ENCODE measurements at regions not wholly inside any gene's neighbourhood (a gene's known extent, or its start where the extent isn't known, plus 50 kb on each side); places are given as distances from the start of the nearest gene placed in this dataset.

DNA sequence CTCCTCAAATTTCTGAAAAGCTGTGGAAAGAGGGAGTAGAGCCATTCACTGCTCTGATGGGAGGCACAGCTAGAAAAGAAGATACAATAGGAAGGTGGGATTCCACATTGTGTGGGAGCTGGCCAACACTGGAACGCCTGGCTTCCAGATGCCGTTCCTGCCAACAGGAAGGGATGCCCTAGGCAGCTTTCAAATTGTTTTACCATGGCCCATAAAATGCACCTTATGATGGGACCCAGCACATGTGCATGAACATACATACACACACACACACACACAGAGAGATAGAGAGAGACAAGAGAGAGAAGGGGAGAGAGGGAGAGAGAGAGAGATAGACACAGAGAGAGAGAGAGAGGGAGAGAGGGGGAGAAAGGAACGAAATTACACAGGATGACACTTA lies 86.1 kb upstream of the BZW1 start:
- no peak overlapping the region for H3K4me2 ChIP-seq
- H3K27me3 ChIP-seq (ENCODE audit: insufficient read depth, low read depth) = no peaks in the 10 kb centered on the region
- no peak overlapping the region for H3K4me3 ChIP-seq (IDR thresholded peaks at IDR 0.05; ENCODE audit: insufficient read depth, low read depth, low read length)
- peaks cover 4% of the 10 kb centered on the region for H3K4me1 ChIP-seq (ENCODE audit: low read depth, poor library complexity, severe bottlenecking)
- H3K27ac ChIP-seq = no peak overlapping the region
- H3K9ac ChIP-seq = no peak overlapping the region
- H2AFZ ChIP-seq (ENCODE audit: low read depth) = no peak overlapping the region
- no peaks in the 10 kb centered on the region for H3K36me3 ChIP-seq (ENCODE audit: insufficient read depth)
- no peaks in the 10 kb centered on the region for H3K79me2 ChIP-seq (ENCODE audit: insufficient read depth, low read depth)
- no peaks in the 10 kb centered on the region for H4K20me1 ChIP-seq (ENCODE audit: insufficient read depth)
- TF ChIP-seq, protein P1, sequence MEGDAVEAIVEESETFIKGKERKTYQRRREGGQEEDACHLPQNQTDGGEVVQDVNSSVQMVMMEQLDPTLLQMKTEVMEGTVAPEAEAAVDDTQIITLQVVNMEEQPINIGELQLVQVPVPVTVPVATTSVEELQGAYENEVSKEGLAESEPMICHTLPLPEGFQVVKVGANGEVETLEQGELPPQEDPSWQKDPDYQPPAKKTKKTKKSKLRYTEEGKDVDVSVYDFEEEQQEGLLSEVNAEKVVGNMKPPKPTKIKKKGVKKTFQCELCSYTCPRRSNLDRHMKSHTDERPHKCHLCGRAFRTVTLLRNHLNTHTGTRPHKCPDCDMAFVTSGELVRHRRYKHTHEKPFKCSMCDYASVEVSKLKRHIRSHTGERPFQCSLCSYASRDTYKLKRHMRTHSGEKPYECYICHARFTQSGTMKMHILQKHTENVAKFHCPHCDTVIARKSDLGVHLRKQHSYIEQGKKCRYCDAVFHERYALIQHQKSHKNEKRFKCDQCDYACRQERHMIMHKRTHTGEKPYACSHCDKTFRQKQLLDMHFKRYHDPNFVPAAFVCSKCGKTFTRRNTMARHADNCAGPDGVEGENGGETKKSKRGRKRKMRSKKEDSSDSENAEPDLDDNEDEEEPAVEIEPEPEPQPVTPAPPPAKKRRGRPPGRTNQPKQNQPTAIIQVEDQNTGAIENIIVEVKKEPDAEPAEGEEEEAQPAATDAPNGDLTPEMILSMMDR (conservative IDR thresholded peaks at IDR 0.05; ENCODE audit: low read depth, low read length) = no peak

DNA sequence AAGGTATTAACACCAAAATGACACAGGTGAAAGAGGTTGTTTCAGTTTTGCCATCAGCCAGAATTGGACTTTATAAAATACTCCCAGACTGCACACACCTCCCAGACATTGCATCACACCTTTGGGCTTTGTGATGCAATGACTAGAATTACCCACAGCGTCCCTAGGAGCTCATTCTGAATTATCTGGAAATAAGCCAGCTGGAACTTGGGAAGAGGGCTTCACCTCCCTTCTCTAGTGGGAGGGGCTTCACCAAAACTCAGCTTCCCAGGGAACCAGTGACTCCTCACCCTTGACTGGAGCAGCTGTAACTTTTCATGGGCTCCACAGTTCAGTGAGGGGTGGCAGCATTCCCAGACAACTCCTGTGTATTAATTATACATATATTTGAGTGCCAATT lies 83.1 kb upstream of the BZW1 start:
- Histone ChIP-seq H3K36me3 (ENCODE audit: insufficient read depth) (no peaks in the 10 kb centered on the region), H3K27ac (no peak overlapping the region), H4K20me1 (ENCODE audit: insufficient read depth) (no peaks in the 10 kb centered on the region), H2AFZ (ENCODE audit: low read depth) (no peak overlapping the region), H3K9ac (no peak overlapping the region), H3K27me3 (ENCODE audit: insufficient read depth, low read depth) (no peaks in the 10 kb centered on the region), H3K4me2 (no peak overlapping the region), H3K4me3 (IDR thresholded peaks at IDR 0.05; ENCODE audit: insufficient read depth, low read depth, low read length) (no peak overlapping the region), H3K4me1 (ENCODE audit: low read depth, poor library complexity, severe bottlenecking) (peaks cover 4% of the 10 kb centered on the region), H3K79me2 (ENCODE audit: insufficient read depth, low read depth) (no peaks in the 10 kb centered on the region)
- TF ChIP-seq, protein P1 (conservative IDR thresholded peaks at IDR 0.05; ENCODE audit: low read depth, low read length) = no peak

- Histone ChIP-seq H3K36me3 (ENCODE audit: insufficient read depth) (no peaks in the 10 kb centered on the region), H3K4me3 (IDR thresholded peaks at IDR 0.05; ENCODE audit: insufficient read depth, low read depth, low read length) (no peak overlapping the region), H3K4me2 (no peak overlapping the region), H3K4me1 (ENCODE audit: low read depth, poor library complexity, severe bottlenecking) (peaks cover 4% of the 10 kb centered on the region), H3K27ac (no peak overlapping the region), H3K9ac (no peak overlapping the region), H2AFZ (ENCODE audit: low read depth) (no peak overlapping the region), H3K27me3 (ENCODE audit: insufficient read depth, low read depth) (no peaks in the 10 kb centered on the region), H4K20me1 (ENCODE audit: insufficient read depth) (no peaks in the 10 kb centered on the region), H3K79me2 (ENCODE audit: insufficient read depth, low read depth) (no peaks in the 10 kb centered on the region)
- TF ChIP-seq, protein P1 (conservative IDR thresholded peaks at IDR 0.05; ENCODE audit: low read depth, low read length) = no peak
These were observed 81.4 kb upstream of the BZW1 start for GRCh38 chr2:200730302-200730701.

GRCh38 chr2:200730960-200731359 lies 80.8 kb upstream of the BZW1 start:
- no peaks in the 10 kb centered on the region for H3K79me2 ChIP-seq (ENCODE audit: insufficient read depth, low read depth)
- no peak overlapping the region for H3K9ac ChIP-seq
- no peaks in the 10 kb centered on the region for H3K27me3 ChIP-seq (ENCODE audit: insufficient read depth, low read depth)
- TF ChIP-seq, protein P1 (conservative IDR thresholded peaks at IDR 0.05; ENCODE audit: low read depth, low read length) = no peak
- H2AFZ ChIP-seq (ENCODE audit: low read depth) = no peak overlapping the region
- no peaks in the 10 kb centered on the region for H4K20me1 ChIP-seq (ENCODE audit: insufficient read depth)
- H3K27ac ChIP-seq = no peak overlapping the region
- no peaks in the 10 kb centered on the region for H3K36me3 ChIP-seq (ENCODE audit: insufficient read depth)
- H3K4me2 ChIP-seq = no peak overlapping the region
- H3K4me3 ChIP-seq (IDR thresholded peaks at IDR 0.05; ENCODE audit: insufficient read depth, low read depth, low read length) = no peak overlapping the region
- peaks cover 4% of the 10 kb centered on the region for H3K4me1 ChIP-seq (ENCODE audit: low read depth, poor library complexity, severe bottlenecking)
